ENCODE measurements at regions not wholly inside any gene's neighbourhood (a gene's known extent, or its start where the extent isn't known, plus 50 kb on each side); places are given as distances from the start of the nearest gene placed in this dataset.

- CTCF ChIA-PET: no interaction called here
- no peaks in the 10 kb centered on the region for H3K36me3 Mint-ChIP-seq (ENCODE audit: low read depth)
These were observed 223.0 kb upstream of the EPHA5 start for GRCh38 chr4:65893271-65893670.

GRCh38 chr4:65880594-65880993 is 210.3 kb upstream of the EPHA5 start:
- Mint-ChIP-seq H3K4me1 (ENCODE audit: low read depth) (no peaks in the 10 kb centered on the region), H3K4me3 (no peak overlapping the region), H3K9me3 (peaks cover 5% of the 10 kb centered on the region), H3K27me3 (ENCODE audit: low read depth) (no peaks in the 10 kb centered on the region), H3K27ac (no peak overlapping the region), H3K36me3 (ENCODE audit: low read depth) (no peaks in the 10 kb centered on the region)
- CTCF ChIA-PET: no interaction called here
- no peak for DNase-seq
- intact Hi-C loops (cut with micrococcal nuclease): no loop called here

More at GRCh38 chr4:65893271-65893670, 223.0 kb upstream of the EPHA5 start:
- intact Hi-C loops (cut with micrococcal nuclease): no loop called here
- H3K4me3 Mint-ChIP-seq: no peak overlapping the region
- no peak overlapping the region for H3K27ac Mint-ChIP-seq
- peaks cover 4% of the 10 kb centered on the region for H3K9me3 Mint-ChIP-seq
- H3K4me1 Mint-ChIP-seq (ENCODE audit: low read depth): no peaks in the 10 kb centered on the region
- no peak for DNase-seq
- no peaks in the 10 kb centered on the region for H3K27me3 Mint-ChIP-seq (ENCODE audit: low read depth)

- DNase-seq: no peak
- Mint-ChIP-seq H3K36me3 (ENCODE audit: low read depth) (no peaks in the 10 kb centered on the region), H3K27ac (no peak overlapping the region), H3K27me3 (ENCODE audit: low read depth) (no peaks in the 10 kb centered on the region), H3K4me3 (no peak overlapping the region), H3K4me1 (ENCODE audit: low read depth) (no peaks in the 10 kb centered on the region), H3K9me3 (peaks cover 4% of the 10 kb centered on the region)
- intact Hi-C loops (cut with micrococcal nuclease): no loop called here
- CTCF ChIA-PET: no interaction called here
These were observed 198.0 kb upstream of the EPHA5 start for GRCh38 chr4:65868096-65868824.

GRCh38 chr4:65865489-65865888 is 195.2 kb upstream of the EPHA5 start:
- CTCF ChIA-PET: interaction anchor here (0.7 kb wide), 1 partner anchor 19 kb away, joined by 3 read pairs; no protein-coding TSS in a partner anchor
- H3K36me3 Mint-ChIP-seq (ENCODE audit: low read depth): no peaks in the 10 kb centered on the region
- no peak overlapping the region for H3K27ac Mint-ChIP-seq
- peaks cover 6% of the 10 kb centered on the region for H3K9me3 Mint-ChIP-seq
- no peaks in the 10 kb centered on the region for H3K27me3 Mint-ChIP-seq (ENCODE audit: low read depth)
- intact Hi-C loops (cut with micrococcal nuclease): no loop called here
- no peaks in the 10 kb centered on the region for H3K4me1 Mint-ChIP-seq (ENCODE audit: low read depth)
- no peak overlapping the region for H3K4me3 Mint-ChIP-seq
- DNase-seq: no peak

GRCh38 chr4:65861993-65862392 is 191.7 kb upstream of the EPHA5 start:
- intact Hi-C loops (cut with micrococcal nuclease): no loop called here
- H3K9me3 Mint-ChIP-seq: peaks cover 6% of the 10 kb centered on the region
- H3K4me3 Mint-ChIP-seq: no peak overlapping the region
- H3K4me1 Mint-ChIP-seq (ENCODE audit: low read depth): no peaks in the 10 kb centered on the region
- CTCF ChIA-PET: no interaction called here
- no peak overlapping the region for H3K27ac Mint-ChIP-seq
- DNase-seq: no peak
- H3K36me3 Mint-ChIP-seq (ENCODE audit: low read depth): no peaks in the 10 kb centered on the region
- H3K27me3 Mint-ChIP-seq (ENCODE audit: low read depth): no peaks in the 10 kb centered on the region

GRCh38 chr4:65845199-65845773 is 175.0 kb upstream of the EPHA5 start:
- no peaks in the 10 kb centered on the region for H3K4me1 Mint-ChIP-seq (ENCODE audit: low read depth)

GRCh38 chr4:65839164-65839931 is 169.1 kb upstream of the EPHA5 start:
- Mint-ChIP-seq H3K4me1 (ENCODE audit: low read depth) (no peaks in the 10 kb centered on the region), H3K27ac (no peak overlapping the region), H3K9me3 (peaks cover 5% of the 10 kb centered on the region), H3K36me3 (ENCODE audit: low read depth) (no peaks in the 10 kb centered on the region), H3K4me3 (no peak overlapping the region), H3K27me3 (ENCODE audit: low read depth) (no peaks in the 10 kb centered on the region)
- intact Hi-C loops (cut with micrococcal nuclease): no loop called here
- no peak for DNase-seq
- CTCF ChIA-PET: no interaction called here

More at GRCh38 chr4:65845199-65845773, 175.0 kb upstream of the EPHA5 start:
- intact Hi-C loops (cut with micrococcal nuclease): no loop called here
- Mint-ChIP-seq H3K36me3 (ENCODE audit: low read depth) (no peaks in the 10 kb centered on the region), H3K9me3 (no peaks in the 10 kb centered on the region), H3K4me3 (no peak overlapping the region), H3K27me3 (ENCODE audit: low read depth) (no peaks in the 10 kb centered on the region), H3K27ac (no peak overlapping the region)
- no peak for DNase-seq
- CTCF ChIA-PET: no interaction called here

- no peak for DNase-seq
- Mint-ChIP-seq H3K9me3 (peaks cover 5% of the 10 kb centered on the region), H3K4me1 (ENCODE audit: low read depth) (no peaks in the 10 kb centered on the region), H3K27me3 (ENCODE audit: low read depth) (no peaks in the 10 kb centered on the region), H3K36me3 (ENCODE audit: low read depth) (no peaks in the 10 kb centered on the region), H3K27ac (no peak overlapping the region), H3K4me3 (no peak overlapping the region)
- intact Hi-C loops (cut with micrococcal nuclease): no loop called here
- CTCF ChIA-PET: no interaction called here
These were observed 164.4 kb upstream of the EPHA5 start for GRCh38 chr4:65834707-65835106.

GRCh38 chr4:65831828-65832227 is 161.5 kb upstream of the EPHA5 start:
- no peaks in the 10 kb centered on the region for H3K4me1 Mint-ChIP-seq (ENCODE audit: low read depth)
- no peak for DNase-seq
- intact Hi-C loops (cut with micrococcal nuclease): no loop called here
- H3K4me3 Mint-ChIP-seq: no peak overlapping the region
- H3K27ac Mint-ChIP-seq: no peak overlapping the region
- no peaks in the 10 kb centered on the region for H3K36me3 Mint-ChIP-seq (ENCODE audit: low read depth)
- peaks cover 3% of the 10 kb centered on the region for H3K9me3 Mint-ChIP-seq
- CTCF ChIA-PET: no interaction called here
- H3K27me3 Mint-ChIP-seq (ENCODE audit: low read depth): no peaks in the 10 kb centered on the region

GRCh38 chr4:65825116-65825753 is 154.9 kb upstream of the EPHA5 start:
- H3K36me3 Mint-ChIP-seq (ENCODE audit: low read depth): no peaks in the 10 kb centered on the region

GRCh38 chr4:65819192-65819591 is 148.9 kb upstream of the EPHA5 start:
- intact Hi-C loops (cut with micrococcal nuclease): no loop called here
- Mint-ChIP-seq H3K9me3 (peaks cover 22% of the 10 kb centered on the region), H3K4me3 (no peak overlapping the region), H3K36me3 (ENCODE audit: low read depth) (no peaks in the 10 kb centered on the region), H3K4me1 (ENCODE audit: low read depth) (no peaks in the 10 kb centered on the region), H3K27ac (no peak overlapping the region), H3K27me3 (ENCODE audit: low read depth) (no peaks in the 10 kb centered on the region)
- DNase-seq: no peak
- CTCF ChIA-PET: no interaction called here

More at GRCh38 chr4:65825116-65825753, 154.9 kb upstream of the EPHA5 start:
- Mint-ChIP-seq H3K27ac (no peak overlapping the region), H3K4me3 (no peak overlapping the region), H3K4me1 (ENCODE audit: low read depth) (no peaks in the 10 kb centered on the region), H3K9me3 (peaks cover 7% of the 10 kb centered on the region), H3K27me3 (ENCODE audit: low read depth) (no peaks in the 10 kb centered on the region)
- intact Hi-C loops (cut with micrococcal nuclease): no loop called here
- no peak for DNase-seq
- CTCF ChIA-PET: no interaction called here

GRCh38 chr4:65805936-65806335 is 135.6 kb upstream of the EPHA5 start:
- intact Hi-C loops (cut with micrococcal nuclease): no loop called here
- Mint-ChIP-seq H3K9me3 (no peaks in the 10 kb centered on the region), H3K4me1 (ENCODE audit: low read depth) (no peaks in the 10 kb centered on the region), H3K4me3 (no peak overlapping the region), H3K27me3 (ENCODE audit: low read depth) (no peaks in the 10 kb centered on the region), H3K36me3 (ENCODE audit: low read depth) (no peaks in the 10 kb centered on the region), H3K27ac (no peak overlapping the region)
- no peak for DNase-seq
- CTCF ChIA-PET: no interaction called here
